T-helper 1 cell (primary cell): ENCODE measurements at regions not wholly inside any gene's neighbourhood (a gene's known extent, or its start where the extent isn't known, plus 50 kb on each side); places are given as distances from the start of the nearest gene placed in this dataset.

Experiments
- DNase-seq, 5 donors: peaks; one replicate each; pipeline ENCODE4 v3.0.0-alpha.2; 2012 to 2020

DNA sequence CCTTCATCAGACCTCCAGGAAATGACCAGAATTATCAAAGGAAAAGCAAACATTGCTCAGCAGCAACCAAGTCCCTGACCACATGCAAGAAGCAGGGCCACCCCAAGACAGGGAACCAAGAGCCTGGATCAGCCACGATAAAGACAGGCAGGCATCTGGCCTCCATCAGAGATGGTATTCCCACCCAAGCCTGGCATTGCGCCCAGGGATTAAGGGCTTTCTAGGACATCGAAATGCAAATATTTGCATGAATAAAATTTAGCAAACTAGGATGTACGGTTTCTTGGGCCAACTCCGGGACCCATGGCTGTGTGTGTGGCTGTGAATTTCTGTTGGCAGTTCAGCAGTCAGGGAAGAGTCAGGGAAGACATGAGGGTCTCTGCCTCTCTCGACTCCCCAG lies 241.4 kb upstream of the DYNLRB2 start:
- no peak for DNase-seq

DNA sequence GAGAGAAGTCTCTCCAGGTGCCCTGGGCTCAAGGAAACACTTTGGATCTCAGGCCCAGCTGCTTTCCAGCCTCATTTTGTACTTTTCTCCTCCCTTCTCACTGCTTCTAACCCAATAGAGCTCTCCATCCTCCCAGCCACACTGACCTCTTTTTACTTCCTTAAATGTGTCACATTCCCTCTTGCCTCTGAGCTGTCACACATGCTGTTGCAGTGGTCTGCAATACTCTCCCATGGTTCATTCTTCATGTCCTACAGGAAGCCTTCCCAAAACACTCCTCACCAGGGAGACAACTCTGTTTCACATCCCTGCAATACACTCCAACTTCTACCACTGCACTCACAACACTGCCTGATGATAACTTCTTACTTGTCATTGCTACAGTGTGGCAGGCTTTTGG lies 242.1 kb upstream of the DYNLRB2 start:
- DNase-seq: no peak

DNA sequence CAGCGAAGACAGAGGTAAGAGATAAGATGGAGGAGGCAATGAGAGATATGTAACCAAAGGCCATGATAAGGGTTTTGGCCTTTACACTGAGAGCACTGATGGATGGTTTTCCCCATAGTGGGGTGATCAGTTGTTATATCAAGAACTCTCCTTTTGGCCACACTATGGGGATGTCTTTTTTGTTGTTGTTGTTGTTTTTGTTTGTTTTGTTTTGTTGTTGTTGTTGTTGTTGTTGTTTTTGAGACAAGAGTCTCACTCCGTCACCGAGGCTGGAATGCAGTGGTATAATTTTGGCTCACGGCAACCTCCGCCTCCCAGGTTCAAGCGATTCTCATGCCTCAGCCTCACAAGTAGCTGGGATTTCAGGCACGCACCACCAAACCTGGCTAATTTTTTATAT lies 244.8 kb upstream of the DYNLRB2 start:
- DNase-seq: no peak

DNA sequence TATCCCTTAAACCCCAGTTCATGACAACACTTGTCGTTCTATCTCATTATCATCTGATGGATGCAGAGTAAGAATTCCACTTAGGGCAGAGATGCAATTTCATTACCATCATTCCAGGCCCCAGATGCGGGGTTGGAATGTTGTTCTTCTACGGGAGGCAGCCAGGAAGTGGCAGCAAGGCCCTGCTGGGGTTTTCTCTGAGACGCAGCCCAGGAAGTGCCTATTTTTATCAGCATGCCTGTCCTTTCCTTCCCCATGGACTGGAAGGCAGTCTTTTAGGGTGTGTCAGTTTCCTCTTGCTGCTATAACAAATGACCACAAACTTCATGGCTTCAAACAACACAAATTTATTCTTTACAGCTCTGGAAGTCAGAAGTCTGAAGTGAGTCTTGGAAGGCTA lies 246.6 kb upstream of the DYNLRB2 start:
- no peak for DNase-seq

- DNase-seq: no peak
Measured at GRCh38 chr16:80288616-80289015, 252.2 kb upstream of the DYNLRB2 start.

GRCh38 chr16:80287674-80288073 lies 253.1 kb upstream of the DYNLRB2 start:
- no peak for DNase-seq

- no peak for DNase-seq
Measured at GRCh38 chr16:80285104-80285503, 255.7 kb upstream of the DYNLRB2 start.

GRCh38 chr16:80283466-80284392 lies 257.1 kb upstream of the DYNLRB2 start:
- DNase-seq: no peak

DNA sequence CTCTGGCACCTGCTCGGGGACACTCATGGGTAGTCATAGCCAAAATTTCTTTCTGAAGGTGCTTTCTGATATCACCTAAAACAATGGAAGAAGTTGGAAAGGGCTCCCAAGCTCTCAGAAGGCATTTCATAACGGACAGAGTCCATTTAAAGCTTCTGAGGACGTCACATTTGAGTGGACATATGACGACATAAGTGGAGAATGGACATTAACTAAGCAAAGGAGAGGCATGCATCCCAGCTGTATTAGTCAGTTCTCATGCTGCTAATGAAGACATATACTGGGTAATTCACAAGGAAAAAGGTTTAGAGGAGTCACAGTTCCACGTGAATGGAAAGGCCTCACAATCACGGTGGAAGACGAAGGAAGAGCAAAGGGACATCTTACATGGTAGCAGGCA lies 260.2 kb upstream of the DYNLRB2 start:
- DNase-seq: no peak

- no peak for DNase-seq
Measured at GRCh38 chr16:80279656-80280055, 261.1 kb upstream of the DYNLRB2 start.

- DNase-seq: no peak
Measured at GRCh38 chr16:80277182-80277581, 263.6 kb upstream of the DYNLRB2 start.

GRCh38 chr16:80274576-80275191 lies 266.1 kb upstream of the DYNLRB2 start:
- DNase-seq: no peak

- DNase-seq: no peak
Measured at GRCh38 chr16:80273635-80274538, 266.9 kb upstream of the DYNLRB2 start.

DNA sequence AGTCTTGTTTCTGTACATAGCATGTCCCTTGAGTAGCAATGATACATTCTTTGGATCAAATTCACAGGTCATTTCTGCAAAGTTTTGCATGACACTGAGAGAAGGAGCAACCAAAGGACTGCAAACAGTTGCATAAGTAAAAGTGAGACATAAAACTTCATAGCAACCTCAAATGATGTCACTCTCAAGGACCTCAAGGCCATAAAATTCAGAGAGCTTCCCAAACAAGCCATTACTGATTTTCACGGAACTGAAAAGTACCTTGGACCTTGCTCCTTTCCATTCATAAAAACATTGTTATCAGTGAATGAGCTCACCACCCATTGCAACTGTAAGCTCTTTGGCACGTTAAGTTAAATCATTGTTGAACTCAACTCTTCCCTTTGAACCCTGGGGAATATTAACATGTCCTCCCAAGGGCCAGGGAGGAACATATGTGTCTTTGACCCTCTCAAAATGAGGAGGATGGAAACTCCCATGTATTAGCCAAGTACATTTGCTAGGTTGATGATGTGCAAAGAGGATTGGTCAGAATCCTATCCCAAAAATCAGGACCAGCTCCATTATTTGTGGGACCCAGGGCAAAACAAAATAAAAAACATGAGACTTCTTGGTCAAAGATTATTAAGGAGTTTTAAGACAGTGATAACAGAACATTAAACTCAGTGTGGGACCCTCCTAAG lies 275.0 kb upstream of the DYNLRB2 start:
- DNase-seq: no peak

DNA sequence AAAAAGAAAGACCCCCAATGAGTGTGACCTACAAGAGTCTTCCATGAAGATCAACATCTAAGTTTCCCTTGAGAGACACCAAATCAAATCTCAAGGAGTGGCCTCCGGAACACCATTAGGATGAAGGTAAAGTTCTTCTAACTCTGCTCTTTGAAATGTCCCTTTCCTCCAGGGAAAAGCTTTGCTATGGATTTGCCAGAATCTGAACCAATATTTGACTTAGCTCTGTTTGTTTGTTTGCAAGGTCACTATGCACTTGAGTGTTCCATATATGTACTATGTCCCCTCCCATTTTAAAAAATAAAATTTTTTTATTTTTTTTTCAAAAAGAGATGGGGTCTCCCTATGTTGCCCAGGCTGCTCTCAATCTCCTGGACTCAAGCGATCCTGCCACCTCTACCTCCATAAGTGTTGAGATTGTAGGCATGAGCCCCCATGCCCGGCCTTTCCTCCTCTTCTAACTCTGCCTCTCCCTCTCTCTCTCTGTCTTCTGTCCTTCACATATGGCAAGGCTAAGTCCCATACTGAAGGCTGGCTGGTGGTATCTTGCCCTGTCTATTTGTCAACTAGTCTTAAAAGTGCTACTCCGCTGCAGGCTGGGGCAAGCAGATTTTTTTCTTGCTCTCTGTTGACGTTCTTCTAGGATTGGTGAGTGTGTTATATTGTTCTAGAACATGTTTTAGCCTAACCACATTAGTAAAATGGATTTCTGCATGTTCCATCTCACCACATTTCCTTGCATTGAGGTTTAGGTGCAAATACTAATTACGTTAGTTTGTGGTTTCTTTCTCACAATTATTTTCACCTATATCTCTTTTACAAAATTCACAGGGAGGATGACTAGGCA lies 276.7 kb upstream of the DYNLRB2 start:
- DNase-seq: no peak

- no peak for DNase-seq
Measured at GRCh38 chr16:80263181-80263823, 277.5 kb upstream of the DYNLRB2 start.

- no peak for DNase-seq
Measured at GRCh38 chr16:80260906-80261311, 279.9 kb upstream of the DYNLRB2 start.

GRCh38 chr16:80259290-80259805 lies 281.4 kb upstream of the DYNLRB2 start:
- no peak for DNase-seq

GRCh38 chr16:80258407-80258806 lies 282.4 kb upstream of the DYNLRB2 start:
- DNase-seq: no peak

DNA sequence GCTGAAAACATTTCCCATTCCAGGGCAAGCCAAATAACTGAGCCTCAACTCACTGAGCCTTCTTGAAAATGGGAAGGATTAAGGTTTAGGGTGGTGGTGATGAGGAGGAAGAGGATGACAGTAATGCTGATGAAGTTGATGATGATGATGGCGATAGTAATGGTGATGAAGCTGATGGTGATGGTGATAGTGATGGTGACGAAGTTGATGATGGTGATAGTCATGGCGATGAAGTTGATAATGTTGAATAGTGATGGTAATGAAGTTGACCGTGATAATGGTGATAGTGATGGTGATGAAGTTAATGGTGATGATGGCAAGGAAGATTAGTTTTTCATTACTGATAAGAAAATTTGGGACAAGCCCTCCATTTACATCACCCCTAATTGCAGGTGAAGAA lies 285.8 kb upstream of the DYNLRB2 start:
- no peak for DNase-seq

DNA sequence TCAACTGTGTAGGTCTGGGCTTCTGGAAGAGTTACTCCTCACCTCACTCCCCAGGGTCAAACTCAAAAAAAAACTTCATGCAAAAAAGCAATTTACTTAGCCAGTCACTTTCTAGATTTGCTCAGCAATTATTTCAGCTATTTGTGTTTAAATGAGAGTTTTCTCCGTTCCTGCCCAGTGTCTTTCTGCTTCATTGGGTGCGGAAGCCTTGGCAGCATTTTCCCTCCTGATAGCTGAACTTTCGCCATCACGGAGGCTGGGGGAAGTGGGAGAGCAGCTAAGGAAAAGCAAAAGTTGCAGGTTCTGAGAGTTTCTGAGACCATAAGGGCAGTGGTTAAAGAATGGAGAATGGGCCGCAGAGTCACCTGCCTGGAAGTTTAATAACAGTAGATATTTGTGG lies 287.1 kb upstream of the DYNLRB2 start:
- DNase-seq: no peak
